Epidermal melanocyte (primary cell): ENCODE measurements at regions not wholly inside any gene's neighbourhood (a gene's known extent, or its start where the extent isn't known, plus 50 kb on each side); places are given as distances from the start of the nearest gene placed in this dataset.
"Not testable (repeated sequence)": the region's sequence is repeated elsewhere in the genome, so short reads cannot be mapped to it uniquely, and the experiment has no call there.

Experiments
- DNase-seq: peaks from one replicate; pipeline ENCODE4 v3.0.0; 2011; ENCODE audit warnings: low spot score; ENCODE audit not compliant: insufficient read length

GRCh38 chr11:37474889-37475288 is 876.9 kb upstream of the RAG2 start:
- no peak for DNase-seq

DNA sequence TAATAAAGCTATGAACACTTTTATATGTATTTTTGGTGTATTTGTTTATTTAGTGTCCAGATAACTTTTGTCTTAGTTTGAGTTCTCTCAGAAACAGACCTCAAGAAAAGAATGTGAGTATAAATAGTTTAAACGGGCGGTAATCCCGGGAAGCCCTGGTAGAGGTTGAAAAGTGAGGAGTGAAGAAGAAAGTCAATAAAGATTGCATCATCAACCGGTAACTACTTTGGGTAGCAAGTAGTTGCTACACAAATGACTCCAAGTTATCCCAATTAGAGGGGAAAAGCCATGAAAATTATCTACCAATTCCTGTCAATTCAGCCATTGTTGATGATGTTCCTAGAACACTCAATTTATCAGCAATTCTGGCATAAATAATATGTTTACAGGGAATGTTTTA is 870.3 kb upstream of the RAG2 start:
- no peak for DNase-seq

GRCh38 chr11:37465221-37465620 is 867.2 kb upstream of the RAG2 start:
- DNase-seq, result no peak

GRCh38 chr11:37459456-37459855 is 861.4 kb upstream of the RAG2 start:
- no peak for DNase-seq

DNA sequence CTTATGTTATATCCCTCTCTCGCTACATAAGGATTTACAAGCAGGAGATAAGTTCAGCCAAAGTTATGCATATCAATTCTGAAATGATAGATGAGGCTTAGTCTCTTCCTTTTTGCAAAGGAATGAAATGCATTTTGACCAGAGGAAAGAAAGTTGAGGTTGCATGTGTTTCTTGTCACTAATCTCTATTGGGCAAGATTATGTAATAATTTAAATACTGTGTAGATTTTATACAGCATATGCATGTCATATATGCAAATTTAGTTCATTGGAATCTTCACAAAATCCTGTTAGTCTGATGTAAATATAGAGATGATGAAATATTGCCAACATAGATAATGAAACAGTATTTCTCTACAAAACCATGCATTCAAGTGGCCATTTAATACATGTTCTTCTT is 858.7 kb upstream of the RAG2 start:
- DNase-seq, result no peak

DNA sequence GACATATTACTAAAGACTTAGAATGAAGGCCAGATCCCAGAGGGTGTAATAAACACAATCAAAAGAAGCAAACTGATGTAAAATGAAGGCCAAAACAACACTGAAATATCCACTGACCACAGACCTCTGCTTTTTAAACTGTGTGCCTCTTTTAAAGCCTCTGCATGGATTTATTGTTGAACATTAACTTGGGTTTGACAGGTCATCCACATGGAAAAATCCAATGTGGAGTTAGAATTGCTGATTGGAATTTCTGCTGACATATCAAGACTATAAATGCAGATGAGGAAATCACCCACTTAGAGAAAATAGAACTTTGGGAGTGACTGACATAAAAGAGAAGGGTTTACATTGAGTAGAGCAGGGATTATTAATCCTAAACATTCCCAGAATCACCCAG is 853.9 kb upstream of the RAG2 start:
- DNase-seq, result no peak

GRCh38 chr11:37450613-37451012 is 852.6 kb upstream of the RAG2 start:
- DNase-seq, result no peak

DNA sequence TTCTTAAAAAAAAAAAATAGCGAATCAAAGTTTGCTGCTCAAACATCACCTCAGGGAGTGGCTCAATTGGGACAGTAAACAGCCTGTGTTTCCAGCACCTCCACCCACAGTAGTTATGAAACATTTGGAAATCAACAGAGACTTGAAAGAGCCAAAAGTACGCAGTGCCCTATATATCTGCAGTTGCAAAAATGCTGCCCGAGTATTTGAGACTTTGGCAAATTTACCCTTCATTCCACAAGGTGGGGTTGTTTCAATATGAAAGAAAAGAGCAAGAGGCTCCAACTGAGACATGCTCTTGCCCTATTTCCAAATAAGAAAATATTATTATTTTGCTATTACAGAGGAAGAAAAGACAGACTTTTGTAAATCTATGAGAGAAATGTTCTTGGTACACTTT is 851.1 kb upstream of the RAG2 start:
- no peak for DNase-seq

DNA sequence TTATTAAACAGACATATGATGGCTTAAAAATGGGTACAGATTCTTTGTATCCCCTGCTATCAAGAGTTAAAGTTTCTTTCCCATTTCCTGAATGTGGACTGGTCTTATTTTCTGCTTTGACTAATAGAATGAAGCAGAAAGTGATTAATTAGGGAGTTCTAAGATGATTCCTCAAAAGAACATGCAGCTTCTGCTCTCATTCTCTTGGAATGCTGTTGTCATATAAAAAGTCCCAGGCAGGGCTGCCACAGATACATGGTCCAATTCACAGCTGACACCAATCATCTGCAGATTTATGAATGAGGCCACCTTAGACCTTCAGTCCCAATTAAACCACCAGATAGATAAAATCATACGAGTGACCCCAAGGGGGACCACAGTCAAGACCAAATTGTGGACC is 844.5 kb upstream of the RAG2 start:
- no peak for DNase-seq

GRCh38 chr11:37431633-37432230 is 833.7 kb upstream of the RAG2 start:
- DNase-seq, result not testable (repeated sequence)

- not testable (repeated sequence) for DNase-seq
Observed at GRCh38 chr11:37430966-37431632, 833.1 kb upstream of the RAG2 start.

DNA sequence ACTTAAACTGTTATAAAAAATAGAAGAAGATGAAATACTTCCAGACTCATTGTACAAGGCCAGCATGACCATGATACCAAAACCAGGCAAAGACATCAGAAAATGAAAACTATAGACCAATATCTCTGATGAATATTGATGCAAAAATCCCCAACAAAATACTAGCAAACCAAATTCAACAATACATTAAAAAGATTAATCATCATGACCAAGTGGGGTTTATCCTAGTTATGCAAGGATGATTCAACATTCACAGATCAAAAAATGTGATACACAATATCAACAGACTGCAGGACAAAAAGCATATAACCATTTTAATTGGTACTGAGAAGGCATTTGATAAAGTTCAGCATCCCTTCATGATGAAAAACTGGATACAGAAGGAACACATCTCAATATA is 824.5 kb upstream of the RAG2 start:
- DNase-seq, result no peak

- DNase-seq, result no peak
Observed at GRCh38 chr11:37411289-37411688, 813.3 kb upstream of the RAG2 start.

DNA sequence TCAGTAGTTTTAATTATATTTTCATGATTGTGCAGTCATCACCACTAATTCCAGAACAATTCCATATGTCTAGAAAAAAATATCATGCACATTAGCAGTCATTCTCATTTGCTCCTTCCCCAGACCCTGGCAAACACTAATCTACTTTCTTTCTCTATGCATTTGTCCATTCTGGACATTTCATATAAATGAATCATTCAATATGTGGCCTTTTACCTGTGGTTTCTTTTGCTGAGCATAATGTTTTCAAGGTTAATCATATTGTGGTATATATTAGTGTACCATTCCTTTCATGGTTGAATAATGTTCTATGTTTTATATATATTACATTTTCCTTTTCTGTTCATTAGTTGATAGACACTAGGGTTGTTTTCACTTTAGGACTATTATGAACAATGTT is 811.1 kb upstream of the RAG2 start:
- no peak for DNase-seq

DNA sequence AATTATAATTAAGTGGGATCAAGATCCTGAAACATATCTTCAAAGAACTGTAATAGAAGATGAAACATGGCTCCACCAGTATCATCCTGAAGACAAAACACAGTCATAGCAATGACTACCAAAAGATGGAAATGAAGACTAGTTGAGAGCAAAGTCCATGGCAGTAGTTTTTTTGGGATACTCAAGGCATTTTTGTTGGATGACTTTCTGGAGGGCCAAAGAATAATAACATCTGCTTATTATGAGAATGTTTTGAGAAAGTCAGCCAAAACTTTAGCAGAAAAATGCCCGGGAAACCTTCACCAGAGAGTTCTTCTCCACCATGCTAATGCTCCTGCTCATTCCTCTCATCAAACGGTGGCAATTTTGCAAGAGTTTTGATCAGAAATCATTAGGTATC is 809.4 kb upstream of the RAG2 start:
- DNase-seq, result no peak

DNA sequence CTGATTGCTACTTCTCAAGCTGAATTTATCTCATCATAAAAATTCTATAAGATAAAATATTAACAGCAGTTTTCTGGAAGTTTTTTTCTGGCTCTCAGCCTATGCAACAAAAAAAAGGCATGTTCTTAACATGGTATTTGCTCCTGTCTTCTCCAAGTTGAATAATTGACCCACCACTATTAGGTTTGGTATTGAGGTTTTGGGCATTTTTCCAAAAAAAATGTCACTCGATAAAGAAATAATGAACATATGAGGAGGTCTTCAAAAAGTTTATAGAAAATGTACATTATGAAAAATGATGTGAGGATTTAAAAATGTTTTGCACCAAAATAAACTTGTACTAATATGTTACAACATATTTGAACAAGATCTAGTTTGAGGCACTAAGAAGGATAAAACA is 808.6 kb upstream of the RAG2 start:
- no peak for DNase-seq

DNA sequence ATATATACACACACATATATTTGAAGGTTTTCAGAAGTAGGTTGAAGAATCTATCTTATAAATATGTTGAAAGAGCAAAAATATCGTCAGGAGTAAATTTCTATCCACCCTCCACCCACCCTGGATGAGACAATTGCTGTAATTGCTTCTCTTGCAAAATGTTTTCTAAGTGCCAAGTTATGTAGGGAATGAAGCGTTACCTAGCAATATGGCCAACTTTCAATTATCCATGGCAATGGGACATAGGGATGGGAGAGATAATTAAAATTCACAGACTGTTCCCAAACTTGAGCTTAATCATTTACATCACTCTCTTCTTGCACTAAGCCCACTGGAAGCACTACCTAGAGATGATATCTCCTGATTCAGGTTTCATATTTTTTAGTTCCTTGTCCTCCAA is 806.2 kb upstream of the RAG2 start:
- DNase-seq, result no peak

DNA sequence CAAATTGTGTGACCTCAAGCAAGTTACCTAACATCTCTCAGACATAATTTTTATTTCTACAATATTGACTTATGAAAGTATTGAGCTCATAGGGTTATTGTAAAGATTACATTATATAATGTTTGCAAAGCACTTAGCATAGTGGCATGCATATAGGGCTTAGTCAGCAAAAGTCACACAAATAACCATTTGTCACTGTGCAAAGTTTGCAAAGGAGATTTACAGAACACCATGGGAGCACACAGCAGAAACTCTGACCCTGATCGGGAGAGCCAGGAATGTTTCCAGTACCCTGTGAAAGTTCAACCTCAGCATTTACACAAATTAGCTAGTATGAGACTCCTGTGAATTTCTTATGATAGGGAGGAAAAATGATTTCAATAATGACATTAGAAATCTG is 804.6 kb upstream of the RAG2 start:
- no peak for DNase-seq

DNA sequence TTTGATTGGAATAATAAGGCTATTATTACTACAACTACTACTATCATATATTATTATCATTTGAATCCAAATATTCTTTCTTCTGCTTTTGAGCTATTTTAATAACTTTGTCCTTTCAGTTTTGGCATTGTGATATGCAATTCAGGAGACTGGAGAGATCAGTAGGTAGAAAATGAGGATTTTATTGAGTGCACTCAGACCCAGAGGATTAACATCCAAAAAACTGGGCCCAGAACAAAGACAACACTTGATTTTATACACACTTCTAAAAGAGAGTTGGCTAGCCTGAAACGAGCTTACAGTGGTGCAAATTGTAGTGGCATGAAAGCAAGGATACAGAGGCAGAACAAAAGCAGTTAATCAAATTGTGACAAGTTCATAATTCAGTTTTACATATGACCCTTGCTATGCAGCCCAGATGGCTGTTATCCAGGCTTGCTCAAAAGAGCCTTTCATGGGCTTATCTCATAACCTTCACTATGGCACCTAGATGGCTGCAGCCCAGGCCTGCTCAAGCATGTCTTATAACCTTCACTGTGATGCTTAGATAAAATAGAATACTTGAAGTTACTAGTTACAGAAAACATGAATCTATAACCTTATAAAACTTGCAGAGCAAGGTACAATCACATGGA is 796.3 kb upstream of the RAG2 start:
- no peak for DNase-seq

DNA sequence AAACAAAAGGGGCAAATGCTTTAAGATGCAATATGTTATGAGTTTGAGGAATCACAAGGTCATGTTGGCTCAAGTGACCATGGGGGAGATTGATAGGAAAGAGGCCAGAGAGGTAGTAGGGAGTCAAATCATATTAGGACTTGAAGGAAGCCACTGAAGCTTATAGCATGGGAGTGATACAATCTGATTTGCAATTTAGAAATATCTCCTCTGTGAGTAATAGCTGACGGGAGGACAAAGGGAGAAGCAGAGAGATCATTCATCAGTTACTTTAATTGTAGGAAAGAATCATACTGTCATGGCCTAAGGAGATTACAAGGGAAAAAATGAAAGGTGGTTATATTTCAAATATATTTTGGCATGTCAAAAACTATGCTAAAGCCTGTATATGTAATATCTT is 793.6 kb upstream of the RAG2 start:
- DNase-seq, result no peak

- DNase-seq, result no peak
Observed at GRCh38 chr11:37390576-37391083, 792.6 kb upstream of the RAG2 start.

GRCh38 chr11:37378958-37379357 is 780.9 kb upstream of the RAG2 start:
- DNase-seq, result no peak

DNA sequence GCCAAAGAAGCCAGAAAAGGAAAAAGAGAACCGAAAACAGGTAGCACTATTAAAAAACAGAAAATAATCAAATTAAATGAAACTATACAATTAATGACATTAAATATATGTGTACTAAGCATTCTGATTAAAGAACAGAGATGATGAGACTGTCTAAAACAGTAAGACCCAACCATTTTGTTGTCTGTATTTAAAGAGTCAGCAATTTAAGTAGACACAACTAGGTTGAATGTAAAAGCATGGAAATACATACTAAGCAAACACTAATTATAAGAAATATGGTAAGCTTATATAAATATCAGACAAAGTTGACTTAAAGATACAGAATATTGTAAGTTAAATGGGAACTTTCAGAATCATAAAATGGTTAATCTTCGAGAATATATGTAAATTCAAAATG is 774.6 kb upstream of the RAG2 start:
- no peak for DNase-seq
